Mesenchymal stem cell (in vitro differentiated cells and primary cell): ENCODE measurements at regions not wholly inside any gene's neighbourhood (a gene's known extent, or its start where the extent isn't known, plus 50 kb on each side); places are given as distances from the start of the nearest gene placed in this dataset.

ENCODE experiments used
- DNase-seq: peaks from one replicate; pipeline ENCODE4 v3.0.0-alpha.2; 2013
- H2AFZ ChIP-seq: one replicate; pipeline ENCODE4 v1.6.1; 2013; ENCODE audit warnings: low read depth, mild to moderate bottlenecking, control low read depth, inconsistent platforms, low read length, moderate library complexity
- H2AK5ac ChIP-seq: 2 replicates; pipeline ENCODE4 v1.6.1; 2013; ENCODE audit warnings: low read length, moderate library complexity, mild to moderate bottlenecking, inconsistent platforms; ENCODE audit not compliant: severe bottlenecking
- H2BK120ac ChIP-seq: one replicate; pipeline ENCODE4 v1.6.1; 2013; ENCODE audit warnings: low read depth, mild to moderate bottlenecking, inconsistent platforms, low read length, moderate library complexity
- H2BK12ac ChIP-seq, 2 experiments: one replicate each; pipeline ENCODE4 v1.6.1; 2013; ENCODE audit warnings: inconsistent platforms in 2 of 2, low read length in 2 of 2, mild to moderate bottlenecking in 2 of 2, moderate library complexity in 2 of 2, control low read depth in 1 of 2
- H2BK15ac ChIP-seq: one replicate; pipeline ENCODE4 v1.6.1; 2013; ENCODE audit warnings: mild to moderate bottlenecking, low read depth, inconsistent platforms; ENCODE audit not compliant: poor library complexity, severe bottlenecking
- H2BK5ac ChIP-seq: 2 replicates; pipeline ENCODE4 v1.6.1; 2013; ENCODE audit warnings: low read depth, mild to moderate bottlenecking, low read length, control low read depth, inconsistent platforms; ENCODE audit not compliant: poor library complexity, severe bottlenecking
- H3K14ac ChIP-seq, 2 experiments: one replicate each; pipeline ENCODE4 v1.6.1; 2013; ENCODE audit warnings: inconsistent platforms in 2 of 2, low read length in 2 of 2, control low read depth in 1 of 2, mild to moderate bottlenecking in 1 of 2, moderate library complexity in 1 of 2
- H3K18ac ChIP-seq, 2 experiments: one replicate each; pipeline ENCODE4 v1.6.1; 2013; ENCODE audit warnings: inconsistent platforms in 2 of 2, low read length in 2 of 2, control low read depth in 1 of 2, low read depth in 1 of 2, mild to moderate bottlenecking in 1 of 2
- H3K23ac ChIP-seq, 2 experiments: one replicate each; pipeline ENCODE4 v1.6.1; 2013; ENCODE audit warnings: inconsistent platforms in 2 of 2, low read length in 2 of 2, mild to moderate bottlenecking in 2 of 2, moderate library complexity in 2 of 2, control low read depth in 1 of 2
- H3K27ac ChIP-seq: 2 replicates; pipeline ENCODE4 v1.5.1; 2013; ENCODE audit warnings: mild to moderate bottlenecking, moderate library complexity, low read length, control low read depth, inconsistent platforms; ENCODE audit not compliant: poor library complexity, severe bottlenecking
- H3K27me3 ChIP-seq, 2 experiments: 2 replicates each; pipeline versions ENCODE4 v1.6.1 to v1.7.0; 2013; ENCODE audit warnings: low read length in 2 of 2, mild to moderate bottlenecking in 2 of 2, moderate library complexity in 2 of 2, control low read depth in 1 of 2, inconsistent platforms in 1 of 2; ENCODE audit not compliant: control insufficient read depth in 1 of 2, insufficient read depth in 1 of 2
- H3K36me3 ChIP-seq, 2 experiments: 2 replicates each; pipeline versions ENCODE4 v1.6.1 to v1.7.0; 2013; ENCODE audit warnings: low read length in 2 of 2, control low read depth in 1 of 2, inconsistent platforms in 1 of 2, low read depth in 1 of 2, mild to moderate bottlenecking in 1 of 2; ENCODE audit not compliant: insufficient read depth in 2 of 2, control insufficient read depth in 1 of 2
- H3K4ac ChIP-seq, 2 experiments: one replicate each; pipeline ENCODE4 v1.6.1; 2013; ENCODE audit warnings: inconsistent platforms in 2 of 2, low read length in 2 of 2, mild to moderate bottlenecking in 2 of 2, moderate library complexity in 2 of 2, control low read depth in 1 of 2, low read depth in 1 of 2
- H3K4me1 ChIP-seq: 2 replicates; pipeline ENCODE4 v1.6.1; 2013; ENCODE audit warnings: low read depth, low read length, control low read depth; ENCODE audit not compliant: control insufficient read depth, insufficient read depth
- H3K4me2 ChIP-seq: 2 replicates; pipeline ENCODE4 v1.6.1; 2013; ENCODE audit warnings: low read length, mild to moderate bottlenecking, inconsistent platforms; ENCODE audit not compliant: poor library complexity, severe bottlenecking
- H3K4me3 ChIP-seq, 2 experiments: 2 replicates each; pipeline versions ENCODE4 v1.5.1 to v1.7.0; 2013; ENCODE audit warnings: low read length in 2 of 2, mild to moderate bottlenecking in 2 of 2, control low read depth in 1 of 2, low read depth in 1 of 2; ENCODE audit not compliant: insufficient read depth in 1 of 2
- H3K79me1 ChIP-seq: replicated peaks from 2 replicates; pipeline ENCODE4 v1.6.1; 2013; ENCODE audit warnings: mild to moderate bottlenecking, control low read depth, low read length, inconsistent platforms; ENCODE audit not compliant: poor library complexity, severe bottlenecking
- H3K9ac ChIP-seq: 2 replicates; pipeline ENCODE4 v1.7.0; 2013; ENCODE audit warnings: mild to moderate bottlenecking, low read length, moderate library complexity
- H3K9me3 ChIP-seq: 2 replicates; pipeline ENCODE4 v1.7.0; 2013; ENCODE audit warnings: mild to moderate bottlenecking, low read length; ENCODE audit not compliant: control insufficient read depth
- H4K8ac ChIP-seq: one replicate; pipeline ENCODE4 v1.6.1; 2013; ENCODE audit warnings: inconsistent platforms, mild to moderate bottlenecking, low read length, moderate library complexity
- H4K91ac ChIP-seq: one replicate; pipeline ENCODE4 v1.6.1; 2013; ENCODE audit warnings: mild to moderate bottlenecking, low read length, inconsistent platforms
- WGBS: methylation state at CpG from one replicate; pipeline ENCODE4 v1.1.7; 2013; ENCODE audit warnings: mixed read lengths; 5-methylcytosine and 5-hydroxymethylcytosine counted together

GRCh38 chr5:119902593-119902992 is 273.2 kb downstream of the FAM170A start:
- H2AFZ ChIP-seq = no peak overlapping the region
- no peak overlapping the region for H2BK5ac ChIP-seq
- H3K36me3 ChIP-seq = no peaks in the 10 kb centered on the region
- no peak overlapping the region for H3K4ac ChIP-seq
- H3K4me1 ChIP-seq = no peaks in the 10 kb centered on the region
- H3K27me3 ChIP-seq = no peaks in the 10 kb centered on the region
- no peak overlapping the region for H2BK12ac ChIP-seq
- H4K91ac ChIP-seq = no peak overlapping the region
- H3K27ac ChIP-seq = no peak overlapping the region
- H2BK120ac ChIP-seq = no peak overlapping the region
- no peaks in the 10 kb centered on the region for H3K79me1 ChIP-seq
- H3K4me2 ChIP-seq = no peak overlapping the region
- H3K9me3 ChIP-seq = no peaks in the 10 kb centered on the region
- no peak overlapping the region for H2BK15ac ChIP-seq
- no peak overlapping the region for H3K23ac ChIP-seq
- no peak overlapping the region for H4K8ac ChIP-seq
- no peak for DNase-seq
- no peak overlapping the region for H3K14ac ChIP-seq
- WGBS = 100% methylated on average over 1 of the region's 2 CpGs
- H3K9ac ChIP-seq = no peak overlapping the region
- H3K18ac ChIP-seq = no peak overlapping the region
- H2AK5ac ChIP-seq = no peak overlapping the region
- H3K4me3 ChIP-seq = no peak overlapping the region

DNA sequence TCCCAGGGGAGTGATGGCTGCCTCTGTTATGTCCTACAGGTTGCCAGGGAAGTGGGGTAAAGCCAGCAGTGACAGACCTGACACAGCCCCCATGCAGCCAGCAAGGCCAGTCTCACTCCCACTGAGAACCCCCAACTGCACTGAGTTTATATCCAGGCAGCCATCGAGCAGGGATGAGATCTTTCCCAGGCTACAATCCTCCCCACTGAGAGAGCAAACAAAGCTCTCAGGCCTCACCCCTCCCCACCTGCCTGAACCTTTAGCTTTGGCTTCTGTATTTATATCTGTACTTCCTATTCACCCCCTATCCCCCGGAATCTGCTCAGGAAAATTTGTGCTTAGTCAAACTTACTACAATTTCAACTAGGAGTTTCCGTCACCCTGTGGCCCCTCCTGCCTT is 284.1 kb downstream of the FAM170A start:
- Histone ChIP-seq H2AK5ac (no peak overlapping the region), H2AFZ (no peak overlapping the region), H3K4me2 (no peak overlapping the region), H3K4ac (no peak overlapping the region), H3K27ac (no peak overlapping the region), H3K79me1 (no peaks in the 10 kb centered on the region), H3K4me3 (no peak overlapping the region), H3K23ac (no peak overlapping the region), H3K9ac (no peak overlapping the region), H3K14ac (no peak overlapping the region), H3K4me1 (peaks cover 2% of the 10 kb centered on the region), H4K91ac (peak overlapping the region; percentile 68), H4K8ac (peak overlapping the region; percentile 28), H3K18ac (no peak overlapping the region), H2BK5ac (no peak overlapping the region), H3K27me3 (no peaks in the 10 kb centered on the region), H2BK15ac (no peak overlapping the region), H2BK120ac (peak overlapping the region; percentile 49), H2BK12ac (peak overlapping the region in 1 of 2 experiments; percentile 54), H3K9me3 (peaks cover 21% of the 10 kb centered on the region), H3K36me3 (no peaks in the 10 kb centered on the region)
- DNase-seq = no peak
- 50% methylated on average over 3 of the region's 3 CpGs for WGBS

- H4K91ac ChIP-seq = no peak overlapping the region
- H3K27ac ChIP-seq = no peak overlapping the region
- no peak overlapping the region for H2BK12ac ChIP-seq
- H3K4me1 ChIP-seq = no peaks in the 10 kb centered on the region
- H3K4me3 ChIP-seq = no peak overlapping the region
- H3K4ac ChIP-seq = no peak overlapping the region
- no peak overlapping the region for H2BK15ac ChIP-seq
- no peaks in the 10 kb centered on the region for H3K9me3 ChIP-seq
- H3K23ac ChIP-seq = no peak overlapping the region
- H3K79me1 ChIP-seq = no peaks in the 10 kb centered on the region
- no peak overlapping the region for H3K14ac ChIP-seq
- no peak overlapping the region for H3K9ac ChIP-seq
- no CpG with 5 or more reads among the region's 1 CpG for WGBS
- H3K36me3 ChIP-seq = no peaks in the 10 kb centered on the region
- H2BK120ac ChIP-seq = no peak overlapping the region
- H3K27me3 ChIP-seq = no peaks in the 10 kb centered on the region
- no peak for DNase-seq
- H2BK5ac ChIP-seq = no peak overlapping the region
- no peak overlapping the region for H3K4me2 ChIP-seq
- H4K8ac ChIP-seq = no peak overlapping the region
- H3K18ac ChIP-seq = no peak overlapping the region
- H2AK5ac ChIP-seq = no peak overlapping the region
- no peak overlapping the region for H2AFZ ChIP-seq
Observed at GRCh38 chr5:119919279-119919678, 289.9 kb downstream of the FAM170A start.

- H3K9me3 ChIP-seq = no peaks in the 10 kb centered on the region
- H3K27ac ChIP-seq = no peak overlapping the region
- no peak overlapping the region for H2BK12ac ChIP-seq
- H3K18ac ChIP-seq = no peak overlapping the region
- H3K79me1 ChIP-seq = no peaks in the 10 kb centered on the region
- no peak overlapping the region for H2BK120ac ChIP-seq
- H4K8ac ChIP-seq = no peak overlapping the region
- no peak overlapping the region for H4K91ac ChIP-seq
- no peak overlapping the region for H3K9ac ChIP-seq
- H3K23ac ChIP-seq = no peak overlapping the region
- H2BK5ac ChIP-seq = no peak overlapping the region
- H3K4me2 ChIP-seq = no peak overlapping the region
- DNase-seq = no peak
- H3K14ac ChIP-seq = no peak overlapping the region
- no peaks in the 10 kb centered on the region for H3K27me3 ChIP-seq
- H2AFZ ChIP-seq = no peak overlapping the region
- 100% methylated on average over 1 of the region's 1 CpG for WGBS
- no peak overlapping the region for H2BK15ac ChIP-seq
- no peak overlapping the region for H2AK5ac ChIP-seq
- H3K36me3 ChIP-seq = no peaks in the 10 kb centered on the region
- H3K4ac ChIP-seq = no peak overlapping the region
- no peak overlapping the region for H3K4me3 ChIP-seq
- no peaks in the 10 kb centered on the region for H3K4me1 ChIP-seq
Observed at GRCh38 chr5:119926301-119926700, 296.9 kb downstream of the FAM170A start.
